ENCODE measurements at regions not wholly inside any gene's neighbourhood (a gene's known extent, or its start where the extent isn't known, plus 50 kb on each side); places are given as distances from the start of the nearest gene placed in this dataset.

DNA sequence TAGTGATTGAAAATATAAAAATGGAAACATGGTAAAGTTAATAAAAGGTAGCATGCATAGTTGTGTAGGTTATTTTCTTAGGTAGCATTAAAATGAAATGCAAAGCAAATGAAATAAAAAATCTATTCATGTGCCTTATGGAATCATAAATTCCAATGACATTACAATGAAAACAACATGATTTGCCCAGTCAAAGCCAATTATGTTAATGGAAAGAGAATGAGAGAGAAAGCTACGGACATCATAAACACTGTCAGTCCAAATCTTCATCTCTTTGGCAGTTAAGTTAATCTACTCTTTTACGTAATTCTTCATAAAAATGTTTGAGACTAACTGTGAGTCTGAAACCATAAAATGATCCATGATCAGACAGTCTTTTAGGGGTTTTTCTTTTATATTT lies 636.7 kb upstream of the SYT4 start:
- TF ChIP-seq, protein P1, sequence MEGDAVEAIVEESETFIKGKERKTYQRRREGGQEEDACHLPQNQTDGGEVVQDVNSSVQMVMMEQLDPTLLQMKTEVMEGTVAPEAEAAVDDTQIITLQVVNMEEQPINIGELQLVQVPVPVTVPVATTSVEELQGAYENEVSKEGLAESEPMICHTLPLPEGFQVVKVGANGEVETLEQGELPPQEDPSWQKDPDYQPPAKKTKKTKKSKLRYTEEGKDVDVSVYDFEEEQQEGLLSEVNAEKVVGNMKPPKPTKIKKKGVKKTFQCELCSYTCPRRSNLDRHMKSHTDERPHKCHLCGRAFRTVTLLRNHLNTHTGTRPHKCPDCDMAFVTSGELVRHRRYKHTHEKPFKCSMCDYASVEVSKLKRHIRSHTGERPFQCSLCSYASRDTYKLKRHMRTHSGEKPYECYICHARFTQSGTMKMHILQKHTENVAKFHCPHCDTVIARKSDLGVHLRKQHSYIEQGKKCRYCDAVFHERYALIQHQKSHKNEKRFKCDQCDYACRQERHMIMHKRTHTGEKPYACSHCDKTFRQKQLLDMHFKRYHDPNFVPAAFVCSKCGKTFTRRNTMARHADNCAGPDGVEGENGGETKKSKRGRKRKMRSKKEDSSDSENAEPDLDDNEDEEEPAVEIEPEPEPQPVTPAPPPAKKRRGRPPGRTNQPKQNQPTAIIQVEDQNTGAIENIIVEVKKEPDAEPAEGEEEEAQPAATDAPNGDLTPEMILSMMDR (IDR thresholded peaks at IDR 0.05 in 2 of 3, conservative IDR thresholded peaks at IDR 0.05 in 1 of 3; ENCODE audit: borderline replicate concordance in 1 of 3, insufficient read depth in 1 of 3, low read depth in 2 of 3, low read length in 2 of 3): no peak
- TF ChIP-seq, protein P2, sequence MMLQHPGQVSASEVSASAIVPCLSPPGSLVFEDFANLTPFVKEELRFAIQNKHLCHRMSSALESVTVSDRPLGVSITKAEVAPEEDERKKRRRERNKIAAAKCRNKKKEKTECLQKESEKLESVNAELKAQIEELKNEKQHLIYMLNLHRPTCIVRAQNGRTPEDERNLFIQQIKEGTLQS (IDR thresholded peaks at IDR 0.05): no peak
- TF ChIP-seq ELF1 (IDR thresholded peaks at IDR 0.05; ENCODE audit: borderline replicate concordance, low read depth) (no peak), EZH2phosphoT487 (IDR thresholded peaks at IDR 0.05; ENCODE audit: borderline replicate concordance) (no peak), CEBPB (IDR thresholded peaks at IDR 0.05; ENCODE audit: low read depth) (no peak), RAD21 (IDR thresholded peaks at IDR 0.05; ENCODE audit: low read depth) (no peak), POLR2AphosphoS5 (IDR thresholded peaks at IDR 0.05; ENCODE audit: low read depth, low read length) (no peak), POLR2A (IDR thresholded peaks at IDR 0.05; ENCODE audit: borderline replicate concordance, extremely low read depth, insufficient read depth, insufficient read length) (no peak), EZH2 (IDR thresholded peaks at IDR 0.05) (no peak)
- TF ChIP-seq, protein P3, sequence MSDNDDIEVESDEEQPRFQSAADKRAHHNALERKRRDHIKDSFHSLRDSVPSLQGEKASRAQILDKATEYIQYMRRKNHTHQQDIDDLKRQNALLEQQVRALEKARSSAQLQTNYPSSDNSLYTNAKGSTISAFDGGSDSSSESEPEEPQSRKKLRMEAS (IDR thresholded peaks at IDR 0.05): no peak

Data from HCT116 (cell line).